Neural cell (in vitro differentiated cells): ENCODE measurements at regions not wholly inside any gene's neighbourhood (a gene's known extent, or its start where the extent isn't known, plus 50 kb on each side); places are given as distances from the start of the nearest gene placed in this dataset.

ENCODE experiments used
- H2AFZ ChIP-seq: fragments of 200-600, 300-800 bp; sonication (generic), shearing (Covaris generic); 2 replicates; pipeline ENCODE4 v1.6.0; 2014; ENCODE audit warnings: low read depth, mild to moderate bottlenecking, antibody characterized with exemption, low read length, moderate library complexity
- H3F3A ChIP-seq: fragments of 200-600 bp; shearing (Covaris generic); 2 replicates; pipeline ENCODE4 v1.6.1; 2016; ENCODE audit warnings: mild to moderate bottlenecking, moderate library complexity, mixed read lengths, antibody characterized with exemption, low read length; ENCODE audit not compliant: insufficient read depth, poor library complexity, severe bottlenecking
- H3K27ac ChIP-seq: fragments of 200-600, 300-800 bp; sonication (generic), shearing (Covaris generic); 2 replicates; pipeline ENCODE4 v1.5.1; 2014; ENCODE audit warnings: mild to moderate bottlenecking, low read length, moderate library complexity
- H3K27me3 ChIP-seq: fragments of 300-800, 200-600 bp; sonication (generic), shearing (Covaris generic); 2 replicates; pipeline ENCODE4 v1.6.0; 2014; ENCODE audit warnings: mild to moderate bottlenecking, low read depth, low read length, moderate library complexity; ENCODE audit not compliant: insufficient read depth
- H3K36me3 ChIP-seq: fragments of 300-800, 200-600 bp; sonication (generic), shearing (Covaris generic); 2 replicates; pipeline ENCODE4 v1.5.1; 2014; ENCODE audit warnings: mild to moderate bottlenecking, antibody characterized with exemption, low read length, moderate library complexity; ENCODE audit not compliant: insufficient read depth
- H3K4me2 ChIP-seq: fragments of 300-800, 200-600 bp; sonication (generic), shearing (Covaris generic); 2 replicates; pipeline ENCODE4 v1.6.0; 2014; ENCODE audit warnings: mild to moderate bottlenecking, low read length
- H3K4me3 ChIP-seq: fragments of 300-800, 200-600 bp; sonication (generic), shearing (Covaris generic); 2 replicates; pipeline ENCODE4 v1.5.1; 2014; ENCODE audit warnings: mild to moderate bottlenecking, low read length, moderate library complexity
- H3K79me2 ChIP-seq: fragments of 200-600 bp; shearing (Covaris generic); replicated peaks from 2 replicates; pipeline ENCODE4 v1.6.0; 2014; ENCODE audit warnings: mild to moderate bottlenecking, low read length, moderate library complexity; ENCODE audit not compliant: insufficient read depth
- H3K9ac ChIP-seq: fragments of 300-800, 200-600 bp; sonication (generic), shearing (Covaris generic); 2 replicates; pipeline ENCODE4 v1.6.1; 2016; ENCODE audit warnings: mild to moderate bottlenecking, low read length, mixed read lengths
- H3K9me2 ChIP-seq: fragments of 200-600 bp; shearing (Covaris generic); 2 replicates; pipeline ENCODE4 v1.6.1; 2016; ENCODE audit warnings: mild to moderate bottlenecking, low read length, mixed read lengths; ENCODE audit not compliant: insufficient read depth
- H3K9me3 ChIP-seq: fragments of 200-600, 300-800 bp; sonication (generic), shearing (Covaris generic); 2 replicates; pipeline ENCODE4 v1.6.1; 2016; ENCODE audit warnings: mild to moderate bottlenecking, mixed run types, low read length, moderate library complexity, mixed read lengths
- H4K20me1 ChIP-seq: fragments of 200-600 bp; shearing (Covaris generic); 2 replicates; pipeline ENCODE4 v1.6.1; 2016; ENCODE audit warnings: mild to moderate bottlenecking, mixed run types; ENCODE audit not compliant: insufficient read depth
- CTCF ChIP-seq: fragments of 450-650 bp; IDR thresholded peaks from 2 replicates; pipeline ENCODE4 v1.5.1; 2014; ENCODE audit warnings: antibody characterized with exemption, mild to moderate bottlenecking, moderate library complexity; ENCODE audit not compliant: poor library complexity, severe bottlenecking
- EP300 ChIP-seq: fragments of 450-650 bp; conservative IDR thresholded peaks from 2 replicates; pipeline ENCODE4 v1.6.1; 2014; ENCODE audit warnings: antibody characterized with exemption, mild to moderate bottlenecking, moderate library complexity; ENCODE audit not compliant: poor library complexity, severe bottlenecking
- EZH2 ChIP-seq: fragments of 200-600, 300-800 bp; shearing (Covaris generic), sonication (generic); IDR thresholded peaks from 2 replicates; pipeline ENCODE4 v1.6.1; 2014; ENCODE audit warnings: antibody characterized with exemption, low read length, borderline replicate concordance, mild to moderate bottlenecking; ENCODE audit not compliant: insufficient read depth, poor library complexity, severe bottlenecking
- MXI1 ChIP-seq: fragments of 450-650 bp; conservative IDR thresholded peaks from 2 replicates; pipeline ENCODE4 v1.6.1; 2014; ENCODE audit warnings: antibody characterized with exemption, mild to moderate bottlenecking; ENCODE audit not compliant: poor library complexity, severe bottlenecking
- POLR2AphosphoS5 ChIP-seq: IDR thresholded peaks from 2 replicates; pipeline ENCODE4 v1.6.1; 2012
- RAD21 ChIP-seq: fragments of 450-650 bp; conservative IDR thresholded peaks from 2 replicates; pipeline ENCODE4 v1.6.1; 2014; ENCODE audit warnings: antibody characterized with exemption, mild to moderate bottlenecking, moderate library complexity
- REST ChIP-seq: IDR thresholded peaks from 2 replicates; pipeline ENCODE4 v1.6.1; 2012; ENCODE audit warnings: borderline replicate concordance
- SMC3 ChIP-seq: fragments of 450-650 bp; conservative IDR thresholded peaks from 2 replicates; pipeline ENCODE4 v1.6.1; 2014; ENCODE audit warnings: antibody characterized with exemption, mild to moderate bottlenecking, moderate library complexity; ENCODE audit not compliant: poor library complexity
- TAF1 ChIP-seq: IDR thresholded peaks from 2 replicates; pipeline ENCODE4 v1.6.1; 2012; ENCODE audit warnings: low read depth

- H3F3A ChIP-seq, result no peaks in the 10 kb centered on the region
- H3K4me2 ChIP-seq, result no peak overlapping the region
- no peaks in the 10 kb centered on the region for H4K20me1 ChIP-seq
- H3K9me2 ChIP-seq, result no peaks in the 10 kb centered on the region
- H3K4me3 ChIP-seq, result no peak overlapping the region
- H3K27ac ChIP-seq, result no peak overlapping the region
- no peaks in the 10 kb centered on the region for H3K36me3 ChIP-seq
- H3K9ac ChIP-seq, result no peak overlapping the region
- H2AFZ ChIP-seq, result no peak overlapping the region
- no peaks in the 10 kb centered on the region for H3K79me2 ChIP-seq
- H3K9me3 ChIP-seq, result no peaks in the 10 kb centered on the region
- TF ChIP-seq RAD21 (peak; percentile 60), REST (no peak), TAF1 (no peak), MXI1 (no peak), CTCF (peak; percentile 55), EP300 (no peak), EZH2 (no peak), SMC3 (peak; percentile 55), POLR2AphosphoS5 (no peak)
- H3K27me3 ChIP-seq, result no peaks in the 10 kb centered on the region
Observed at GRCh38 chr3:163476179-163476578, 1602.1 kb downstream of the SI start.

GRCh38 chr3:163474766-163475165 is 1603.5 kb downstream of the SI start:
- Histone ChIP-seq H4K20me1 (no peaks in the 10 kb centered on the region), H3K9me3 (no peaks in the 10 kb centered on the region), H3K27me3 (no peaks in the 10 kb centered on the region), H2AFZ (no peak overlapping the region), H3K4me3 (no peak overlapping the region), H3K27ac (no peak overlapping the region), H3K79me2 (no peaks in the 10 kb centered on the region), H3F3A (no peaks in the 10 kb centered on the region), H3K9me2 (no peaks in the 10 kb centered on the region), H3K36me3 (no peaks in the 10 kb centered on the region), H3K9ac (no peak overlapping the region), H3K4me2 (no peak overlapping the region)
- no peak for TF ChIP-seq RAD21
